HL-60 (cell line): ENCODE measurements at regions not wholly inside any gene's neighbourhood (a gene's known extent, or its start where the extent isn't known, plus 50 kb on each side); places are given as distances from the start of the nearest gene placed in this dataset.

ENCODE experiments used
- DNase-seq, 2 experiments: peaks; one replicate each; pipeline ENCODE4 v3.0.0-alpha.2; 2010 to 2020; ENCODE audit warnings: low read depth in 1 of 2, low spot score in 1 of 2
- H3K27ac ChIP-seq: fragments of 250-450 bp; sonication (Bioruptor Pico); replicated peaks from 2 replicates; pipeline ENCODE4 v1.5.1; 2020; ENCODE audit warnings: mild to moderate bottlenecking, moderate library complexity
- H3K27me3 ChIP-seq: fragments of 250-450 bp; sonication (Bioruptor Pico); 2 replicates; pipeline ENCODE4 v1.5.1; 2021; ENCODE audit warnings: mild to moderate bottlenecking, moderate library complexity; ENCODE audit not compliant: insufficient read depth, poor library complexity, severe bottlenecking
- H3K4me3 ChIP-seq: replicated peaks from 2 replicates; pipeline ENCODE4 v1.5.1; 2011; ENCODE audit warnings: mild to moderate bottlenecking, control low read depth, low read length; ENCODE audit not compliant: insufficient read depth
- CTCF ChIP-seq: IDR thresholded peaks from one replicate; pipeline ENCODE4 v1.5.1; 2011; ENCODE audit warnings: low read length, control low read depth, inconsistent platforms; ENCODE audit not compliant: insufficient read depth
- GABPA ChIP-seq: IDR thresholded peaks from 2 replicates; pipeline ENCODE4 v1.6.1; 2012; ENCODE audit warnings: low read depth
- POLR2AphosphoS5 ChIP-seq: IDR thresholded peaks from 2 replicates; pipeline ENCODE4 v1.6.1; 2012; ENCODE audit warnings: low read depth
- REST ChIP-seq: IDR thresholded peaks from 2 replicates; pipeline ENCODE4 v1.6.1; 2012; ENCODE audit warnings: low read depth; ENCODE audit not compliant: insufficient replicate concordance
- SPI1 ChIP-seq: IDR thresholded peaks from 2 replicates; pipeline ENCODE4 v1.6.1; 2012; ENCODE audit warnings: low read depth, mild to moderate bottlenecking, borderline replicate concordance

DNA sequence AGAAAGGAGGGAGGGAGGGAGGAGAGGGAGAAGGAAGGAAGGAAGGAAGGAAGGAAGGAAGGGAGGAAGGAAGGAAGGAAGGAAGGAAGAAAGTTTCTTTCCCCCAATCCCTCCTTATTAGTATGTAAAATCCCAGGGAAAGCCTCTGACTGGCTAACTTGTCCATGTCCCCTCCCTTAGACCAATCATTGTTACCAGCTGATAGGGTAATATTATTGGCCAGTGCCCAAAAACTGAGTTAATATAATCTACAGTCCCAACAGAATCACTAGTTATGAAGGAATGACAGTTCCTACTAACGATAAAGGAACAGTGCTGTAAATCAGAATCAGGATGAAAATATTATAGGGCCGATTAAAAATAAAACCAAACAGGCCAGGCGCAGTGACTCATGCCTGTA, 53.6 kb upstream of the CCNG1 start:
- no peak for DNase-seq
- Histone ChIP-seq H3K4me3 (no peak overlapping the region), H3K27me3 (no peaks in the 10 kb centered on the region), H3K27ac (no peak overlapping the region)
- TF ChIP-seq CTCF: no peak

GRCh38 chr5:163384669-163385068, 52.7 kb upstream of the CCNG1 start:
- TF ChIP-seq POLR2AphosphoS5 (no peak), GABPA (no peak), SPI1 (no peak), CTCF (no peak), REST (no peak)
- no peaks in the 10 kb centered on the region for H3K27me3 ChIP-seq
- no peak overlapping the region for H3K27ac ChIP-seq
- no peak overlapping the region for H3K4me3 ChIP-seq
- no peak for DNase-seq

GRCh38 chr5:163385271-163385670, 52.1 kb upstream of the CCNG1 start:
- Histone ChIP-seq H3K27me3 (no peaks in the 10 kb centered on the region), H3K4me3 (no peak overlapping the region), H3K27ac (no peak overlapping the region)
- no peak for DNase-seq
- TF ChIP-seq REST (no peak), SPI1 (no peak), POLR2AphosphoS5 (no peak), CTCF (no peak), GABPA (no peak)

- H3K4me3 ChIP-seq: no peak overlapping the region
- no peak overlapping the region for H3K27ac ChIP-seq
- TF ChIP-seq REST (no peak), SPI1 (no peak), GABPA (no peak), CTCF (no peak), POLR2AphosphoS5 (no peak)
These were observed 51.6 kb upstream of the CCNG1 start for GRCh38 chr5:163385824-163386223.

More at GRCh38 chr5:163385824-163386223, 51.6 kb upstream of the CCNG1 start:
- no peak for DNase-seq
- no peaks in the 10 kb centered on the region for H3K27me3 ChIP-seq
